GM12872 (cell line): ENCODE measurements at regions not wholly inside any gene's neighbourhood (a gene's known extent, or its start where the extent isn't known, plus 50 kb on each side); places are given as distances from the start of the nearest gene placed in this dataset.

Experiments
- TF ChIP-seq, protein P1 (sequence below): IDR thresholded peaks from 3 replicates; pipeline ENCODE4 v1.5.1; 2011; ENCODE audit warnings: low read depth, mild to moderate bottlenecking, low read length, moderate library complexity; ENCODE audit not compliant: insufficient read depth

DNA sequence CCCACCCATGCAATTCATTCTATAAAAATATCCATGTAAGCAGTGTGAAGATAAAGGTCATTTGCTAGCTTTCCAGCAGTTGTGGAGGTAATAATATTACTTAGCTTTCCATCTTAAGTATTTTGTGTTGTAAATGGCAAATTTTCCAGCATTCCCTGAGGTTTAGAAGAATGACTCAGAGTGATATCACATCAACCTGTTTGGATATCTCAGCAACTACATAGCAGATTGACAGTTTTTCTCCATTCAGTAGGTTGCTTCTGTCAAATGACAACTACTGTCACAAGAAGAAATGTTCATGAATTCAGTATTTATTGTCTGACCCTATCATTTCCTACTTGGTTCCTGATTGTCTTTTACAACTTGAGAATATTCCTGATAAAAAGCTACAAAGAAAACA lies 434.9 kb upstream of the GALNTL6 start:
- TF ChIP-seq, protein P1, sequence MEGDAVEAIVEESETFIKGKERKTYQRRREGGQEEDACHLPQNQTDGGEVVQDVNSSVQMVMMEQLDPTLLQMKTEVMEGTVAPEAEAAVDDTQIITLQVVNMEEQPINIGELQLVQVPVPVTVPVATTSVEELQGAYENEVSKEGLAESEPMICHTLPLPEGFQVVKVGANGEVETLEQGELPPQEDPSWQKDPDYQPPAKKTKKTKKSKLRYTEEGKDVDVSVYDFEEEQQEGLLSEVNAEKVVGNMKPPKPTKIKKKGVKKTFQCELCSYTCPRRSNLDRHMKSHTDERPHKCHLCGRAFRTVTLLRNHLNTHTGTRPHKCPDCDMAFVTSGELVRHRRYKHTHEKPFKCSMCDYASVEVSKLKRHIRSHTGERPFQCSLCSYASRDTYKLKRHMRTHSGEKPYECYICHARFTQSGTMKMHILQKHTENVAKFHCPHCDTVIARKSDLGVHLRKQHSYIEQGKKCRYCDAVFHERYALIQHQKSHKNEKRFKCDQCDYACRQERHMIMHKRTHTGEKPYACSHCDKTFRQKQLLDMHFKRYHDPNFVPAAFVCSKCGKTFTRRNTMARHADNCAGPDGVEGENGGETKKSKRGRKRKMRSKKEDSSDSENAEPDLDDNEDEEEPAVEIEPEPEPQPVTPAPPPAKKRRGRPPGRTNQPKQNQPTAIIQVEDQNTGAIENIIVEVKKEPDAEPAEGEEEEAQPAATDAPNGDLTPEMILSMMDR, result no peak

DNA sequence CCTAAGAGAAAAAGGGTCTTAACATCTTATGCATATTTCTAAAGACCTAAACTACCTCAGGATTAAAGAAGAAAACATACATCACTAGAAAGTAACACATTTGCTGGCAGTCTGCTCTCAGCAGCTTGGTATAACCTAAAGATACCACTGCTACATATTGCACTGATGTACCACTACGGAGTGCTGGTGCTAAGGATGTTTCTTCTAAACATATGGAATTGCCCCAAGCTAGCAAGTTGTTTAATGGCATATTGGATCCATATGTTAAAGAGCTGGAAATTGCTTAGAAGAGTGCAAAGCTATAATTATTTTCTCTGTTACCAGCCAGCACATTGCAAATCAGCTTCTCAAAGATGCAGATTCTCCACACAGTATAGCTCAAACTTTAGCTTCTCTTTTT lies 436.5 kb upstream of the GALNTL6 start:
- TF ChIP-seq, protein P1, result no peak

GRCh38 chr4:171353535-171353934 lies 459.7 kb upstream of the GALNTL6 start:
- TF ChIP-seq, protein P1, result no peak

GRCh38 chr4:171348090-171348489 lies 465.1 kb upstream of the GALNTL6 start:
- TF ChIP-seq, protein P1, result no peak

- TF ChIP-seq, protein P1, result no peak
Measured at GRCh38 chr4:171342646-171343045, 470.6 kb upstream of the GALNTL6 start.

GRCh38 chr4:171340258-171340657 lies 472.9 kb upstream of the GALNTL6 start:
- TF ChIP-seq, protein P1, result no peak

DNA sequence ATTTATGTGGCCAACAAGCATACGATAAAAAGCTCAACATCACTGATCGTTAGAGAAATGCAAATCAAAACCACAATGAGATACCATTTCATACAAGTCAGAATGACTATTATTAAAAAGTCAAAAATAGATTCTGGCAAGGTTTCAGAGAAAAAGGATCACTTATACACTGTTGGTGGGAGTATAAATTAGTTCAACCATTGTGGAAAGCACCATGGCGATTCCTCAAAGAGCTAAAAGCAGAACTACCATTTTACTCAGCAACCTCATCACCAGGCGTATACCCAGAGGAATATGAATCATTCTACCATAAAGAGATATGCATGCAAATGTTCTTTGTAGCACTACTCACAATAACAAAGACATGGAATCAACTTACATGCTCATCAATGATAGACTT lies 478.7 kb upstream of the GALNTL6 start:
- TF ChIP-seq, protein P1, result no peak

DNA sequence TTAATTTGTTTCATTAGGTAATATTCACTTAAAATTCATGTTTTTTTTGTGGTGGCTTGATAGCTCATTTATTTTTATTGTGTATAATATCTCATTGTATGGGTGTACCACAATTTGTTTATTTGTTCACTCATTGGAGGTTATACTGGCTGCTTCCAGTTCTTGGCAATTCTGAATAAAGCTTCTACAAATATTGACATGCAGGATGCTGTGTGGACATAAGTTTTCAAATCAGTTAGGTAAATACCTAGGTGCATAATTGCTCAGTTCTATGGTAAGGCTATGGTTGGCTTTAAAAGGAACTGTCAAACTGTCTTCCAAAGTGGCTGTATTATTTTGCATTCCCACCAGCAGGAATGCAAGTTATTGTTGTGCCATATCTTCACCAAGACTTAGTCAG lies 504.5 kb upstream of the GALNTL6 start:
- TF ChIP-seq, protein P1, result no peak
